ENCODE measurements at regions not wholly inside any gene's neighbourhood (a gene's known extent, or its start where the extent isn't known, plus 50 kb on each side); places are given as distances from the start of the nearest gene placed in this dataset.

GRCh38 chr3:159892171-159892795 lies 96.4 kb upstream of the IL12A start:
- Histone ChIP-seq H3K4me3 (ENCODE audit: low read length) (no peak overlapping the region), H3K36me3 (ENCODE audit: control insufficient read depth, insufficient read depth, low read length, severe bottlenecking) (no peaks in the 10 kb centered on the region), H3K4me1 (ENCODE audit: control insufficient read depth, insufficient read depth, low read length) (peaks cover 52% of the 10 kb centered on the region), H3K9ac (ENCODE audit: low read length) (no peak overlapping the region), H3K27me3 (replicated peaks; ENCODE audit: control insufficient read depth, insufficient read depth, low read length) (no peaks in the 10 kb centered on the region), H3K9me3 (ENCODE audit: control insufficient read depth, low read length) (no peaks in the 10 kb centered on the region)
- DNase-seq (ENCODE audit: low read depth) = no peak

GRCh38 chr3:159892801-159893200 lies 95.8 kb upstream of the IL12A start:
- H3K36me3 ChIP-seq (ENCODE audit: control insufficient read depth, insufficient read depth, low read length, severe bottlenecking) = no peaks in the 10 kb centered on the region
- H3K9me3 ChIP-seq (ENCODE audit: control insufficient read depth, low read length) = no peaks in the 10 kb centered on the region
- H3K4me3 ChIP-seq (ENCODE audit: low read length) = no peak overlapping the region
- H3K4me1 ChIP-seq (ENCODE audit: control insufficient read depth, insufficient read depth, low read length) = peaks cover 52% of the 10 kb centered on the region
- no peak overlapping the region for H3K9ac ChIP-seq (ENCODE audit: low read length)
- DNase-seq (ENCODE audit: low read depth) = no peak
- no peaks in the 10 kb centered on the region for H3K27me3 ChIP-seq (replicated peaks; ENCODE audit: control insufficient read depth, insufficient read depth, low read length)

DNA sequence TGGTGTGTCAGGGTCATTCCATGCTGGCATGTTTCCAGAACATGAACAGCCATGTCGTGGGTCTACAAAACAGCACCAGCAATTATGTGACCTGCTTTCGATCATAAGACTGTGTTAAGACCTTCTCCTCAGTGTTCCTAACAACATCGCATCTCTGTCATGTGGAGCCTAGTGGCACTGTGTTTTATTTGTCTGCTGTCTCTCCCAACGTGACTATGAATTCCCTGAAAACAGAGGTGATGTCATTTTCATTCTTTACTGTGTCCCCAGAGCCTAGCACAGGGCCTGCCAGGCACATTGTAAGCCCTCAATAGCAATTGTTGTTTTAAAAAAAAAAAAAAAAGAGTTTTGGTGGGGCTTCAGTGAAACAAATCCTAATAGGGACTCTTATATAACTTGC lies 94.2 kb upstream of the IL12A start:
- DNase-seq (ENCODE audit: low read depth) = no peak
- H3K4me3 ChIP-seq (ENCODE audit: low read length) = no peak overlapping the region
- peaks cover 51% of the 10 kb centered on the region for H3K4me1 ChIP-seq (ENCODE audit: control insufficient read depth, insufficient read depth, low read length)
- H3K27me3 ChIP-seq (replicated peaks; ENCODE audit: control insufficient read depth, insufficient read depth, low read length) = no peaks in the 10 kb centered on the region
- no peak overlapping the region for H3K9ac ChIP-seq (ENCODE audit: low read length)
- H3K36me3 ChIP-seq (ENCODE audit: control insufficient read depth, insufficient read depth, low read length, severe bottlenecking) = no peaks in the 10 kb centered on the region
- no peaks in the 10 kb centered on the region for H3K9me3 ChIP-seq (ENCODE audit: control insufficient read depth, low read length)

DNA sequence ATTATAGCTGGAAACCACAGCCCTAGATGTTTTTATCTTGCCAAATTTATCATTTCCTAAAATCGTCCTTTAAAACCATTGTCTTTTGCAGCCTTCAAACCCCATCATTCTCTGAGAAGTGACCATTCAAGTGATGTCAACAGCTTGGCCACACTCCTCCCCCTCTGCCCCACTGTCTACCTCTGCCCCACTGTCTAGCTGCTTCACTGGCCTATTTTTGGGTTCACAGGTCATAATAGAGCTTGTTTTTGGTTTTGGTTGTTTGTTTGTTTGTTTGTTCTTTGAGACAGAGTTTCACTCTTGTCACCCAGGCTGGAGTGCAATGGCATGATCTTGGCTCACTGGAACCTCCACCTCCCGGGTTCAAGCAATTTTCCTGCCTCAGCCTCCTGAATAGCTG lies 93.2 kb upstream of the IL12A start:
- no peak overlapping the region for H3K4me3 ChIP-seq (ENCODE audit: low read length)
- DNase-seq (ENCODE audit: low read depth) = no peak
- no peaks in the 10 kb centered on the region for H3K36me3 ChIP-seq (ENCODE audit: control insufficient read depth, insufficient read depth, low read length, severe bottlenecking)

DNA sequence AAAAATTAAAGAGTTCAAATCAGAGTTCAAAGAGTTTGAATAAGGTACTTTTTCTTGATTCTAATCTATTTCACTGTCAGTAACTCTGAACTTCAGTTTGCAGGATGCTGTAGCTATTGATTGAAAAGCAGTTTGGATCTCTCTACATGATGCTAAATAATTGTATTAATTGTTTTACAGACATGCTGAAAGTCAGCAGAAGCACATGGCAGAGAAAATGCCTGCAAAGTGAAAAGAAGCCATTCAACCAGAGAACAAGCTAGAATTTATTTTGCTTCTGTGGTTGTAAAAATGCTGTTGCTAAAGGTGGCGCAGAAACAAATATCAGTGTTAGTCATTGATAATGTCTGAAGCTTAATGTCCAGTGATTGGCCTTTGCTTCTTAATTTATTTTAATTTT lies 92.1 kb upstream of the IL12A start:
- Histone ChIP-seq H3K27me3 (replicated peaks; ENCODE audit: control insufficient read depth, insufficient read depth, low read length) (no peaks in the 10 kb centered on the region), H3K4me3 (ENCODE audit: low read length) (no peak overlapping the region), H3K4me1 (ENCODE audit: control insufficient read depth, insufficient read depth, low read length) (peaks cover 60% of the 10 kb centered on the region), H3K9ac (ENCODE audit: low read length) (no peak overlapping the region), H3K9me3 (ENCODE audit: control insufficient read depth, low read length) (no peaks in the 10 kb centered on the region), H3K36me3 (ENCODE audit: control insufficient read depth, insufficient read depth, low read length, severe bottlenecking) (no peaks in the 10 kb centered on the region)
- DNase-seq (ENCODE audit: low read depth) = no peak

More for the DNA sequence above, 93.2 kb upstream of the IL12A start:
- Histone ChIP-seq H3K4me1 (ENCODE audit: control insufficient read depth, insufficient read depth, low read length) (peaks cover 52% of the 10 kb centered on the region), H3K9ac (ENCODE audit: low read length) (no peak overlapping the region), H3K9me3 (ENCODE audit: control insufficient read depth, low read length) (no peaks in the 10 kb centered on the region), H3K27me3 (replicated peaks; ENCODE audit: control insufficient read depth, insufficient read depth, low read length) (no peaks in the 10 kb centered on the region)

DNA sequence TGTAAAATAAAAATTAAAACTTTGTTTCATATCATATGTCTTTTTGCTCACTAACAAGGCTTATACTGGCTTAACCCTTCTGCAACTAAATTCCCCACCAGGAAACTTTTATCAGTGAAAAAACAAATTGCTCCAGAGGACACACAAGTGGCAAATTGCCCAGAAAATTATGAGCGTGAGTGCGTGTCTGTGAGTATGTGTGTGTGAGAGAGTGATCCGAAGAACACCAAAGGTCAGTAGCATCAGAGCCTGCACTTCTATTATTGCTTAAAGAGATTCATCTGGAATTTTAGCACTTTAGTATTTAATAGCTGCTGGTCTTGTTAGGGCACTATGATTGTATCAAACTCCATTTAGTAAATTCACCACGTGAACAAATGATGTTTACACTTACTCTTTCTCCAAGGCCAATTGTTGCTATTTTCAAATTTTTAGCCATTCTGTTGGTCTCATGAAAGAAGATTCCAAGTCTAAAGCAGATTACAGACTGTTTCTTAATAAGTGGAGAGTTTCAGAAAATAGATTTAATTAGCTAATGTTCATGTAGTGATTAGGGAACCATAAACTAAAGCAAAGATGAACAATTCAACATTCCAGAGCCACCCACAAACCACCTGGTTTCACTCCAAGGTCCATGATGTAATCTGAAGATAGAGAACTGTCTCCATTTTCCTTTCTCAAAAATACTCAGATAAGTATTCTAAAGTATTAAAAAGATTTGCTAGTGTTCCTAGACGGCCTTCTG lies 91.1 kb upstream of the IL12A start:
- no peaks in the 10 kb centered on the region for H3K9me3 ChIP-seq (ENCODE audit: control insufficient read depth, low read length)
- no peak overlapping the region for H3K9ac ChIP-seq (ENCODE audit: low read length)
- H3K27me3 ChIP-seq (replicated peaks; ENCODE audit: control insufficient read depth, insufficient read depth, low read length) = no peaks in the 10 kb centered on the region
- H3K4me1 ChIP-seq (ENCODE audit: control insufficient read depth, insufficient read depth, low read length) = peaks cover 55% of the 10 kb centered on the region
- DNase-seq (ENCODE audit: low read depth) = no peak
- H3K36me3 ChIP-seq (ENCODE audit: control insufficient read depth, insufficient read depth, low read length, severe bottlenecking) = no peaks in the 10 kb centered on the region
- no peak overlapping the region for H3K4me3 ChIP-seq (ENCODE audit: low read length)

- peaks cover 48% of the 10 kb centered on the region for H3K4me1 ChIP-seq (ENCODE audit: control insufficient read depth, insufficient read depth, low read length)
- H3K9me3 ChIP-seq (ENCODE audit: control insufficient read depth, low read length) = no peaks in the 10 kb centered on the region
- no peak overlapping the region for H3K4me3 ChIP-seq (ENCODE audit: low read length)
- H3K27me3 ChIP-seq (replicated peaks; ENCODE audit: control insufficient read depth, insufficient read depth, low read length) = no peaks in the 10 kb centered on the region
- H3K9ac ChIP-seq (ENCODE audit: low read length) = no peak overlapping the region
- no peaks in the 10 kb centered on the region for H3K36me3 ChIP-seq (ENCODE audit: control insufficient read depth, insufficient read depth, low read length, severe bottlenecking)
- no peak for DNase-seq (ENCODE audit: low read depth)
Measured at GRCh38 chr3:159898147-159898546, 90.5 kb upstream of the IL12A start.

DNA sequence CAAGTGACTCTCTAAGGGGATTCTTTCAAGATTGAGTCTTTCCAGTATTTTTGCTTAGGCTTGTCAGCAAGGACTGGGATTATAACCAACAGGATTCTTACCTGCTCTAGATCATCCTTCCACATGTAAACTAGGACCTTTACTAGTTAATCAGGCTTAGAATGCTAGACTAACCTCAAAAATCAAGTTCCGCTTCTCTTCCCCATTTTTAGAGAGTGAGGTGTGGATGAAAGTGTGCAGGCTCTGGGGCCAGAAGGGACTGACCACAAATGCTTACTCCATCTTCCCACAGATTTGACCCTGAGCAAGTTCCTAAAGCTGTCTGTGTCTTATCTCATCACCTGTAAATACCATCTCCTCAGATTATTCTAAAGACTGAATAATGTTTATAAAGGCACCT lies 89.5 kb upstream of the IL12A start:
- no peak for DNase-seq (ENCODE audit: low read depth)
- no peaks in the 10 kb centered on the region for H3K27me3 ChIP-seq (replicated peaks; ENCODE audit: control insufficient read depth, insufficient read depth, low read length)
- H3K9ac ChIP-seq (ENCODE audit: low read length) = no peak overlapping the region
- no peaks in the 10 kb centered on the region for H3K36me3 ChIP-seq (ENCODE audit: control insufficient read depth, insufficient read depth, low read length, severe bottlenecking)
- no peak overlapping the region for H3K4me3 ChIP-seq (ENCODE audit: low read length)
- H3K4me1 ChIP-seq (ENCODE audit: control insufficient read depth, insufficient read depth, low read length) = peaks cover 48% of the 10 kb centered on the region
- H3K9me3 ChIP-seq (ENCODE audit: control insufficient read depth, low read length) = no peaks in the 10 kb centered on the region

DNA sequence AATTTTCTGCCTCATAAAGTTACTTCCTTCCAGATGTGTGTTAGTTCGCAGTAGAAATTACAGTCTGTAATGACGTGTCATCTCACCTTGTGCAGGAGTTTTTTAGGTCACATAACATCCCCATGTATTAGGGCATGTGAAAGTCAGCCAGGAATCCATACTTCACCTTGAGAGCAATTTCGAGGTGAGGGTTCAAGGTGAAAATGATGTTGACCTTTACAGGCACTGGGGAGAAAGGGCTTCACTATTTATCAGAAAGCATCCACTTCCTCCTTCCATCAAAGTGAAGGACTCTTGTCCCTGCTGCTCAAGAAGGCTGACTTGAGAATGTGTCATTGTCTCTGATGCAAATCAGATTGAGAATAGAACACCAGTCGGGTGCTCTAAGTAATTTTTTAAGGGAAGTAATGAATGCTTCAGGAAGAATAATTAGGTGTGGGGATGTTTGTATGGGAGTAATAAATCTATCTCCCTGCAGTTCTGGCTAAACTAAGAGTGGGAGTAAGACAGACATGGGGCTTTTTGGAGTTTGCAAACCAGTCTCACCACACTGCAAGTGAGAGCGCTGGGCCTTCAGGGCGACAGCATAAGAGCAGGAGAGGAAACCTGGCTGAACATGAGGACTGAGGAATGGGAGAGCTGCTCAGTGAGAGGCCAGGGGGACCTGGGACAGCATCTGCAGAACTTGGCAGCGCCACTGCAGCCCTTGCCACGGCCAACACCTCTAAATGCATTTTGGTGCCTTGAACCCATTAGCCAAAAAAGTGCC lies 85.9 kb upstream of the IL12A start:
- Histone ChIP-seq H3K36me3 (ENCODE audit: control insufficient read depth, insufficient read depth, low read length, severe bottlenecking) (no peaks in the 10 kb centered on the region), H3K4me3 (ENCODE audit: low read length) (no peak overlapping the region), H3K9ac (ENCODE audit: low read length) (no peak overlapping the region), H3K4me1 (ENCODE audit: control insufficient read depth, insufficient read depth, low read length) (peaks cover 24% of the 10 kb centered on the region), H3K27me3 (replicated peaks; ENCODE audit: control insufficient read depth, insufficient read depth, low read length) (no peaks in the 10 kb centered on the region), H3K9me3 (ENCODE audit: control insufficient read depth, low read length) (no peaks in the 10 kb centered on the region)
- DNase-seq (ENCODE audit: low read depth) = no peak

DNA sequence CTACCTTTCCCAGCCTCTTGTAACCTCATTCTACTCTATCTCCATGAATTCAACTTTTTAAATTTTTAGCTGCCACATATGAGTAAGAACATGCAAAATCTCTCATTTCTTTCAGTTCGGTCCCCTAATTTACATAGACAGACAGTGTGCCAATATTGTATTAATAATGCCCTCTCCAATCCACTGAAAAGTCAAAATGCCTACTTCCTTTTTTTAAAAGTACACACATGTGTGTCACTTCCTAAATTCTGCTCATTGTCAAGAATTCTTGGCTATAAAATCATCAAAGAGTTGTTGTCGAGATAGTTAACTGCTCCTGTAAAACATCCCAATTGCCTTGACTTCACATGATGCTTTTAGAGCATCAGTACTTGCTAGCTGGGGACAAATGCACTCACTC lies 84.2 kb upstream of the IL12A start:
- Histone ChIP-seq H3K9ac (ENCODE audit: low read length) (no peak overlapping the region), H3K4me3 (ENCODE audit: low read length) (no peak overlapping the region), H3K27me3 (replicated peaks; ENCODE audit: control insufficient read depth, insufficient read depth, low read length) (no peaks in the 10 kb centered on the region), H3K9me3 (ENCODE audit: control insufficient read depth, low read length) (no peaks in the 10 kb centered on the region), H3K4me1 (ENCODE audit: control insufficient read depth, insufficient read depth, low read length) (peaks cover 16% of the 10 kb centered on the region), H3K36me3 (ENCODE audit: control insufficient read depth, insufficient read depth, low read length, severe bottlenecking) (no peaks in the 10 kb centered on the region)
- DNase-seq (ENCODE audit: low read depth) = no peak

GRCh38 chr3:159904911-159905310 lies 83.7 kb upstream of the IL12A start:
- Histone ChIP-seq H3K4me1 (ENCODE audit: control insufficient read depth, insufficient read depth, low read length) (peaks cover 16% of the 10 kb centered on the region), H3K9ac (ENCODE audit: low read length) (no peak overlapping the region), H3K36me3 (ENCODE audit: control insufficient read depth, insufficient read depth, low read length, severe bottlenecking) (no peaks in the 10 kb centered on the region), H3K9me3 (ENCODE audit: control insufficient read depth, low read length) (no peaks in the 10 kb centered on the region), H3K4me3 (ENCODE audit: low read length) (no peak overlapping the region), H3K27me3 (replicated peaks; ENCODE audit: control insufficient read depth, insufficient read depth, low read length) (no peaks in the 10 kb centered on the region)
- no peak for DNase-seq (ENCODE audit: low read depth)

Data from adipocyte (in vitro differentiated cells).